Uterus (tissue), 2 donors: ENCODE measurements at regions not wholly inside any gene's neighbourhood (a gene's known extent, or its start where the extent isn't known, plus 50 kb on each side); places are given as distances from the start of the nearest gene placed in this dataset.

Source experiments
- CTCF ChIP-seq, 4 experiments: fragments of 200-600 bp in 2 of 4; fragments of 450-650 bp in 2 of 4; sonication (generic) in 2 of 4; IDR thresholded peaks; one replicate each; pipeline ENCODE4 v1.5.1; 2016 to 2019; ENCODE audit warnings: antibody characterized with exemption in 4 of 4, mild to moderate bottlenecking in 2 of 4, moderate library complexity in 1 of 4
- POLR2A ChIP-seq, 2 donors: fragments of 450-650 bp; IDR thresholded peaks; one replicate each; pipeline ENCODE4 v1.6.1; 2016; ENCODE audit warnings: antibody characterized with exemption in 2 of 2, mild to moderate bottlenecking in 1 of 2, moderate library complexity in 1 of 2

GRCh38 chr5:164439799-164440198 is 934.4 kb downstream of the MAT2B start:
- no peak for TF ChIP-seq CTCF (IDR thresholded peaks at IDR 0.05)
- TF ChIP-seq POLR2A (IDR thresholded peaks at IDR 0.05) = no peak
